ENCODE measurements at regions not wholly inside any gene's neighbourhood (a gene's known extent, or its start where the extent isn't known, plus 50 kb on each side); places are given as distances from the start of the nearest gene placed in this dataset.

DNA sequence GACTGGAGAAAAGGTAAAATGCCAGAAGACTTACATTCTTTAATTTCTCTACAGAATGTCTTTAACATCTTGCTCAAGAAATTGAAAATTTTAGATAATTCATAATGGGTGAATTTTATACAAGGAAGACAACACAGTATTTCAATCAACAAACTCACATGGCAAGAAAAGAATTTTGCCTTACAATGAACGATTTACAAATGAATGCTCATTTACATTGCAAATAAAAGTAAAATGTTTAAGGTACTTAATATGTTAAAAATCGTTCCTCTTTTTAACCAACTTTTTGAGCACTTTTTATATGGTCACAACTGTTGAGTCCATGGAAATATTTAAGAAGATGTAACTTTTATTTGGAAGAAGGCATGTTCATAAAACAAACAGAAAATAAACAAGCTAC, 174.8 kb upstream of the UBE2E2 start:
- DNase-seq (ENCODE audit: low read depth) = no peak
- H3K4me3 ChIP-seq (ENCODE audit: low read depth, low read length) = no peak overlapping the region
- TF ChIP-seq, protein P1, sequence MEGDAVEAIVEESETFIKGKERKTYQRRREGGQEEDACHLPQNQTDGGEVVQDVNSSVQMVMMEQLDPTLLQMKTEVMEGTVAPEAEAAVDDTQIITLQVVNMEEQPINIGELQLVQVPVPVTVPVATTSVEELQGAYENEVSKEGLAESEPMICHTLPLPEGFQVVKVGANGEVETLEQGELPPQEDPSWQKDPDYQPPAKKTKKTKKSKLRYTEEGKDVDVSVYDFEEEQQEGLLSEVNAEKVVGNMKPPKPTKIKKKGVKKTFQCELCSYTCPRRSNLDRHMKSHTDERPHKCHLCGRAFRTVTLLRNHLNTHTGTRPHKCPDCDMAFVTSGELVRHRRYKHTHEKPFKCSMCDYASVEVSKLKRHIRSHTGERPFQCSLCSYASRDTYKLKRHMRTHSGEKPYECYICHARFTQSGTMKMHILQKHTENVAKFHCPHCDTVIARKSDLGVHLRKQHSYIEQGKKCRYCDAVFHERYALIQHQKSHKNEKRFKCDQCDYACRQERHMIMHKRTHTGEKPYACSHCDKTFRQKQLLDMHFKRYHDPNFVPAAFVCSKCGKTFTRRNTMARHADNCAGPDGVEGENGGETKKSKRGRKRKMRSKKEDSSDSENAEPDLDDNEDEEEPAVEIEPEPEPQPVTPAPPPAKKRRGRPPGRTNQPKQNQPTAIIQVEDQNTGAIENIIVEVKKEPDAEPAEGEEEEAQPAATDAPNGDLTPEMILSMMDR (IDR thresholded peaks at IDR 0.05; ENCODE audit: control insufficient read depth, extremely low read depth, insufficient read depth) = no peak

DNA sequence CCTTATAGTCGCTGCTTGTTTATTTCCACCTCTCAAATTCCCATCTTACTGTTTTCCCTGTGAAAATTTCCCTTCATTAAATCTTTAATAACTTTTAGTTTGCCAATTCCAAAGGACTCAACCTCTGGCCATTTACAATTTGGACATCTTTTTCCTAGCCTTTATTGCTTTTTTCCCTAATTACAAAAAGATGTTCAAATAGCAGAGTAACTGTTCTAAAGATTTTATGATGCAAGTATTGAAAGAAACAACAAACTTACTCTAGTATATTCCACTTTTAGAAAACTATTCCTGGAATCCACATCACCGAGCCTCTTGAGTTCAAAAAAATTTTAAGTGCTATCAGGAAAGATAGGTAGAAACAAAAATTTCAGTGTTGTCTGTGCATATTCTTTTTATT, 174.1 kb upstream of the UBE2E2 start:
- no peak for DNase-seq (ENCODE audit: low read depth)
- no peak overlapping the region for H3K4me3 ChIP-seq (ENCODE audit: low read depth, low read length)
- TF ChIP-seq, protein P1 (IDR thresholded peaks at IDR 0.05; ENCODE audit: control insufficient read depth, extremely low read depth, insufficient read depth) = no peak

DNA sequence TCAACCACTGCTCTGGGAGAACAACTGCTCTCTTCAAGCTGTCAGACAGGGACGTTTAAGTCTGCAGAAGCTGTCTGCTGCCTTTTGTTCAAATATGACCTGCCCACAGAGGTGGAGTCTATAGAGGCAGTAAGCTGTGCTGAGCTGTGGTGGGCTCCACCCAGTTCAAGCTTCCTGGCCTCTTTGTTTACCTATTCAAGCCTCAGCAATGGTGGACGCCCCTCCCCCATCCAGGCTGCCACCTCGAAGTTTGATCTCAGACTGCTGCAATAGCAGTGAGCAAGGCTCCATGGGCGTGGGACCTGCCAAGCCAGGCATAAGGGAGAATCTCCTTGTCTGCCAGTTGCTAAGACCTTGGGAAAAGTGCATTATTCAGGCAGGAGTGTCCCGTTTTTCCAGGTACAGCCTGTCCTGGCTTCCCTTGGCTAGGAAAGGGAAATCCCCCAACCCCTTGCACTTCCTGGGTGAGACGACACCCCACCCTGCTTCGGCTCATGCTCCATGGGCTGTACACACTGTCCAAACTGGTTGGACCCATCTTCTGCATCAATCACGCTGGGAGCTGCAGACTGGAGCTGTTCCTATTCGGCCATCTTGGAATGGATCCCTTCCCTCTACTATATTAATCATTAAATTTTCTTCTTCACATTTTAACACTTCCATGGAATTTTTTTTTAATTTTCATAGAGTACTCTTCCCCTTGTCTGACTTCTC, 167.0 kb upstream of the UBE2E2 start:
- TF ChIP-seq, protein P1 (IDR thresholded peaks at IDR 0.05; ENCODE audit: control insufficient read depth, extremely low read depth, insufficient read depth) = no peak

DNA sequence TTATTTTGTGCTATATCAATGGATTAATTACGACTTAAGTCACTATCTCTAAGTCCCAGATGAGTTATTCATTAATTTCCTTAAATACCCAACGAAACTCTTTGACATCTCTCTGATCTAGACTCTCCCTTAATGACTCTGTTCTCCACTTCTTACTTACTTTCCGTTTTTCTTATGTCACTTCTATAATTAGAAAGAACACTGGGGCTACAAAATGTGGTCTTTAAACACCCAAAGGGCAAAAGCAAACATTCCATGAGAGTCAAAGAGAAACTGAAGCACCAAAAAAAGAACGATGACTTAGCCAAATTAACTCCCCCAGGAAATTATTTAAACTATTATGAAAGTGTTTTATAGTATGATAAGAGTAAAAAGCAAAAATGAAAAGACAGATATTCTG, 166.4 kb upstream of the UBE2E2 start:
- H3K4me3 ChIP-seq (ENCODE audit: low read depth, low read length) = no peak overlapping the region
- DNase-seq (ENCODE audit: low read depth) = no peak
- TF ChIP-seq, protein P1 (IDR thresholded peaks at IDR 0.05; ENCODE audit: control insufficient read depth, extremely low read depth, insufficient read depth) = no peak

More for the DNA sequence above, 167.0 kb upstream of the UBE2E2 start:
- no peak for DNase-seq (ENCODE audit: low read depth)
- no peak overlapping the region for H3K4me3 ChIP-seq (ENCODE audit: low read depth, low read length)

DNA sequence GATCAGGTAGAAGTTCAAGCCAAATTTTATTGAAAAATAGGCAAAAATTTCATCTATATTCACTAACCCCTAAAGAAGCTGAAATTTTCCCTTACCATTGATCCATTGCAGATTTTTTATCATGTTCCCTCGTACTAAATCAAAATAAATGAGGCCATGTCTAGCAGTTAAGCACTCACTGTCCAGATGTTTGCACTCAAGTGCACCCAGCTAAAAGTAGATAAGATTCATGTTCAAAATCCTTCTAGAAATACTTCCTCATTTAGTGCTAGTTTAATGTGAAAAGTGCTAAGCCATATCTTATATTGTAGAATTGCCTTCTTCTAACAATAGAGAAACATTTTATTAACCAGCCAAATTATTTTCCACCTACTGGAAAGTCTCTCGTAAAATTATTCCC, 164.7 kb upstream of the UBE2E2 start:
- no peak for DNase-seq (ENCODE audit: low read depth)
- H3K4me3 ChIP-seq (ENCODE audit: low read depth, low read length) = no peak overlapping the region
- TF ChIP-seq, protein P1 (IDR thresholded peaks at IDR 0.05; ENCODE audit: control insufficient read depth, extremely low read depth, insufficient read depth) = no peak

DNA sequence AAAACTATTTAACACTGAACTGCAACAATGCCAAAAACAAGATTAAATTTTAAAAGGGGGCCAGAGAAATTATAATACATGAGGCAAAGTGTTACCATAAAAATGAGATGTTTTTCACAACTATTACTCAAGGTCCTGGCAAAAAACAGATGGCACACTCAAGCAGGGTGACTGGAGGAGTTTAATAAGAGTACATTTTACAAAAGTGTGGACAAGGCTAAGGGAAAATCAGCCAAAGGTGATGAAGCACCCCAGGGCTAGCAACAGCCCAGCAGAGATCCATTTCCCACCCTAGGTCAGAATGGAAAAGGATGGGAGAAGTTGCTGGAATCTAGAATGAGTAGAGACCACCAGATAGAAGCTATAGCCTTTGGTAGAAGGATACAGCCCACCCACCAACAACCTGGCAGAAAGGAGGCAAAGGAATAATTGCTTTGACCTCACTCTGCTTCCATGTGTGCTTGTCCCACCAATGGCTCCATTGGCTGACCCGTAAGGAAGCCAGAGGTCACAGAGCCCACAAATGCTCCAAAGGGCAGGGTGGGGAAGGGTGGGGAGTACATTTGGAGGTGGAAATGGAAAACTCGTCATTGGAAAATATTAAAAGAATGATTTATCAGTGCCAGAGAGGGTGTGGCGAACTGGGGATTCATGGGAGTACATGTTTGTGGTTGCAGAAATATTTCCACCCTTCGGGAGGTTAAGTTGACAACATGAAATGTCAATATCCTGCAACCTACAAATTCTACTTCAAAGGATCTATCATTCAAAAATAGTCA, 161.0 kb upstream of the UBE2E2 start:
- TF ChIP-seq, protein P1 (IDR thresholded peaks at IDR 0.05; ENCODE audit: control insufficient read depth, extremely low read depth, insufficient read depth) = no peak
- no peak overlapping the region for H3K4me3 ChIP-seq (ENCODE audit: low read depth, low read length)
- no peak for DNase-seq (ENCODE audit: low read depth)

Data from LNCaP clone FGC (cell line).